Nephron progenitor cell (in vitro differentiated cells): ENCODE measurements at regions not wholly inside any gene's neighbourhood (a gene's known extent, or its start where the extent isn't known, plus 50 kb on each side); places are given as distances from the start of the nearest gene placed in this dataset.

ENCODE experiments used
- DNase-seq: peaks from one replicate; pipeline ENCODE4 v3.0.0; 2021
- H3K27ac Mint-ChIP-seq: 2 replicates; pipeline ENCODE4 v1.8.0; 2021; ENCODE audit warnings: mild to moderate bottlenecking, moderate library complexity, mixed read lengths
- H3K27me3 Mint-ChIP-seq: 2 replicates; pipeline ENCODE4 v1.8.0; 2021; ENCODE audit warnings: mild to moderate bottlenecking, low read depth, mixed read lengths; ENCODE audit not compliant: poor library complexity
- H3K36me3 Mint-ChIP-seq: 2 replicates; pipeline ENCODE4 v1.8.0; 2021; ENCODE audit warnings: low read depth, mixed read lengths
- H3K4me1 Mint-ChIP-seq: 2 replicates; pipeline ENCODE4 v1.8.0; 2021; ENCODE audit warnings: mixed read lengths
- H3K4me3 Mint-ChIP-seq: 2 replicates; pipeline ENCODE4 v1.8.0; 2021; ENCODE audit warnings: mild to moderate bottlenecking, moderate library complexity, mixed read lengths
- H3K9me3 Mint-ChIP-seq: 2 replicates; pipeline ENCODE4 v1.8.0; 2021; ENCODE audit warnings: mild to moderate bottlenecking, moderate library complexity, mixed read lengths
- CTCF ChIP-seq: fragments of 200-600 bp; sonication (generic); IDR thresholded peaks from 2 replicates; pipeline ENCODE4 v1.5.0; 2021; ENCODE audit warnings: antibody characterized with exemption

GRCh38 chr14:22159957-22160356 is 429.1 kb downstream of the DAD1 start:
- no peak for TF ChIP-seq CTCF
- Mint-ChIP-seq H3K27me3 (peaks cover 12% of the 10 kb centered on the region), H3K27ac (no peak overlapping the region), H3K4me1 (peaks cover 7% of the 10 kb centered on the region), H3K9me3 (no peaks in the 10 kb centered on the region), H3K36me3 (no peaks in the 10 kb centered on the region), H3K4me3 (no peak overlapping the region)
- DNase-seq = no peak

- DNase-seq = no peak
- Mint-ChIP-seq H3K4me3 (no peak overlapping the region), H3K9me3 (no peaks in the 10 kb centered on the region), H3K4me1 (no peaks in the 10 kb centered on the region), H3K36me3 (no peaks in the 10 kb centered on the region), H3K27ac (no peak overlapping the region), H3K27me3 (peaks cover 9% of the 10 kb centered on the region)
- no peak for TF ChIP-seq CTCF
Observed at GRCh38 chr14:22159099-22159498, 429.9 kb downstream of the DAD1 start.

GRCh38 chr14:22158560-22158959 is 430.5 kb downstream of the DAD1 start:
- no peak overlapping the region for H3K4me3 Mint-ChIP-seq
- no peak for DNase-seq
- no peak overlapping the region for H3K27ac Mint-ChIP-seq
- peaks cover 9% of the 10 kb centered on the region for H3K27me3 Mint-ChIP-seq
- no peaks in the 10 kb centered on the region for H3K36me3 Mint-ChIP-seq
- TF ChIP-seq CTCF = no peak
- H3K4me1 Mint-ChIP-seq = no peaks in the 10 kb centered on the region
- H3K9me3 Mint-ChIP-seq = peaks cover 5% of the 10 kb centered on the region

- DNase-seq = no peak
- TF ChIP-seq CTCF = no peak
- Mint-ChIP-seq H3K9me3 (peaks cover 25% of the 10 kb centered on the region), H3K27ac (no peak overlapping the region), H3K4me3 (no peak overlapping the region), H3K27me3 (peaks cover 8% of the 10 kb centered on the region), H3K4me1 (no peaks in the 10 kb centered on the region), H3K36me3 (no peaks in the 10 kb centered on the region)
Observed at GRCh38 chr14:22155571-22155970, 433.5 kb downstream of the DAD1 start.

- peaks cover 13% of the 10 kb centered on the region for H3K27me3 Mint-ChIP-seq
- H3K27ac Mint-ChIP-seq = no peak overlapping the region
- TF ChIP-seq CTCF = no peak
- H3K9me3 Mint-ChIP-seq = peaks cover 30% of the 10 kb centered on the region
- H3K4me1 Mint-ChIP-seq = no peaks in the 10 kb centered on the region
- no peaks in the 10 kb centered on the region for H3K36me3 Mint-ChIP-seq
- no peak for DNase-seq
- H3K4me3 Mint-ChIP-seq = no peak overlapping the region
Observed at GRCh38 chr14:22152903-22153302, 436.1 kb downstream of the DAD1 start.

GRCh38 chr14:22152161-22152870 is 436.7 kb downstream of the DAD1 start:
- Mint-ChIP-seq H3K36me3 (no peaks in the 10 kb centered on the region), H3K27me3 (peaks cover 13% of the 10 kb centered on the region)
- DNase-seq = no peak

More at GRCh38 chr14:22152161-22152870, 436.7 kb downstream of the DAD1 start:
- Mint-ChIP-seq H3K9me3 (peaks cover 30% of the 10 kb centered on the region), H3K4me1 (no peaks in the 10 kb centered on the region), H3K4me3 (no peak overlapping the region), H3K27ac (no peak overlapping the region)
- no peak for TF ChIP-seq CTCF
